Left ventricle myocardium inferior (tissue), 1 donor: ENCODE measurements at regions not wholly inside any gene's neighbourhood (a gene's known extent, or its start where the extent isn't known, plus 50 kb on each side); places are given as distances from the start of the nearest gene placed in this dataset.

Experiments used
- DNase-seq: peaks from one replicate; pipeline ENCODE4 v3.0.0-alpha.2; 2020
- H3K27ac ChIP-seq: fragments of 200-600 bp; replicated peaks from 2 replicates; pipeline ENCODE4 v1.8.0; 2021
- H3K27me3 ChIP-seq: fragments of 200-600 bp; 2 replicates; pipeline ENCODE4 v1.8.0; 2021; ENCODE audit warnings: low read depth
- H3K36me3 ChIP-seq: fragments of 200-600 bp; 2 replicates; pipeline ENCODE4 v1.8.0; 2021
- H3K4me1 ChIP-seq: fragments of 200-600 bp; 2 replicates; pipeline ENCODE4 v1.8.0; 2021
- H3K4me3 ChIP-seq: fragments of 200-600 bp; 2 replicates; pipeline ENCODE4 v1.8.0; 2021; ENCODE audit warnings: mild to moderate bottlenecking, moderate library complexity
- H3K9me3 ChIP-seq: fragments of 200-600 bp; replicated peaks from 2 replicates; pipeline ENCODE4 v1.8.0; 2021
- CTCF ChIP-seq: fragments of 200-600 bp; IDR thresholded peaks from 2 replicates; pipeline ENCODE4 v1.8.0; 2021; ENCODE audit warnings: antibody characterized with exemption, mild to moderate bottlenecking, borderline replicate concordance
- intact Hi-C: fragments of 100-400 bp; cut with micrococcal nuclease; formaldehyde crosslinking; loops from one replicate; pipeline ENCODE4 v1.11.0; 2022
- donor health status: DM: no; HTN: yes; CAD: no; lungs with severe emphysema.

GRCh38 chr10:44832595-44833390, 78.3 kb upstream of the TMEM72 start:
- no peak overlapping the region for H3K4me3 ChIP-seq

GRCh38 chr10:44834131-44834530, 77.0 kb upstream of the TMEM72 start:
- no peaks in the 10 kb centered on the region for H3K9me3 ChIP-seq
- no peak for DNase-seq
- intact Hi-C loops: no loop called here
- no peak for TF ChIP-seq CTCF
- no peak overlapping the region for H3K4me3 ChIP-seq
- H3K36me3 ChIP-seq: no peaks in the 10 kb centered on the region
- no peaks in the 10 kb centered on the region for H3K4me1 ChIP-seq
- no peaks in the 10 kb centered on the region for H3K27me3 ChIP-seq
- H3K27ac ChIP-seq: no peak overlapping the region

More at GRCh38 chr10:44832595-44833390, 78.3 kb upstream of the TMEM72 start:
- Histone ChIP-seq H3K4me1 (peaks cover 5% of the 10 kb centered on the region), H3K27me3 (no peaks in the 10 kb centered on the region), H3K9me3 (no peaks in the 10 kb centered on the region), H3K27ac (no peak overlapping the region), H3K36me3 (no peaks in the 10 kb centered on the region)
- no peak for TF ChIP-seq CTCF
- no peak for DNase-seq
- intact Hi-C loops: no loop called here

- intact Hi-C loops: no loop called here
- DNase-seq: no peak
- no peak overlapping the region for H3K27ac ChIP-seq
- no peaks in the 10 kb centered on the region for H3K9me3 ChIP-seq
- no peaks in the 10 kb centered on the region for H3K4me1 ChIP-seq
- no peak overlapping the region for H3K4me3 ChIP-seq
- H3K27me3 ChIP-seq: no peaks in the 10 kb centered on the region
- TF ChIP-seq CTCF: no peak
- H3K36me3 ChIP-seq: no peaks in the 10 kb centered on the region
Measured at GRCh38 chr10:44835300-44835699, 75.8 kb upstream of the TMEM72 start.

- TF ChIP-seq CTCF: no peak
- Histone ChIP-seq H3K27me3 (no peaks in the 10 kb centered on the region), H3K36me3 (no peaks in the 10 kb centered on the region), H3K4me3 (no peak overlapping the region), H3K27ac (no peak overlapping the region), H3K4me1 (no peaks in the 10 kb centered on the region), H3K9me3 (peaks cover under 1% of the 10 kb centered on the region)
- intact Hi-C loops: no loop called here
- DNase-seq: no peak
Measured at GRCh38 chr10:44843484-44843883, 67.7 kb upstream of the TMEM72 start.

GRCh38 chr10:44845361-44846175, 65.6 kb upstream of the TMEM72 start:
- Histone ChIP-seq H3K27ac (no peak overlapping the region), H3K9me3 (peaks cover 8% of the 10 kb centered on the region), H3K4me1 (no peaks in the 10 kb centered on the region), H3K27me3 (no peaks in the 10 kb centered on the region), H3K4me3 (no peak overlapping the region), H3K36me3 (no peaks in the 10 kb centered on the region)
- TF ChIP-seq CTCF: no peak
- intact Hi-C loops: no loop called here
- DNase-seq: no peak
